Urinary bladder (tissue), 3 donors: ENCODE measurements at regions not wholly inside any gene's neighbourhood (a gene's known extent, or its start where the extent isn't known, plus 50 kb on each side); places are given as distances from the start of the nearest gene placed in this dataset.

Experiments
- DNase-seq: peaks from one replicate; pipeline ENCODE4 v3.0.0-alpha.2; 2015; ENCODE audit errors: extremely low spot score
- H3K27ac ChIP-seq: one replicate; pipeline ENCODE4 v1.5.1; 2013; ENCODE audit warnings: low read depth, mild to moderate bottlenecking, moderate library complexity
- H3K36me3 ChIP-seq: one replicate; pipeline ENCODE4 v1.6.1; 2013; ENCODE audit warnings: mild to moderate bottlenecking, moderate library complexity; ENCODE audit not compliant: insufficient read depth
- H3K4me1 ChIP-seq: one replicate; pipeline ENCODE4 v1.6.1; 2013; ENCODE audit warnings: mild to moderate bottlenecking, moderate library complexity; ENCODE audit not compliant: insufficient read depth
- H3K4me3 ChIP-seq: one replicate; pipeline ENCODE4 v1.5.1; 2013; ENCODE audit warnings: low read depth, low read length
- WGBS: extraction: QIAGEN DNeasy Blood & Tissue Kit; methylation state at CpG from one replicate; pipeline ENCODE4 v1.1.7; 2013; 5-methylcytosine and 5-hydroxymethylcytosine counted together
- donor health status: healthy with polysubstance abuse.
- donor health status: healthy.

DNA sequence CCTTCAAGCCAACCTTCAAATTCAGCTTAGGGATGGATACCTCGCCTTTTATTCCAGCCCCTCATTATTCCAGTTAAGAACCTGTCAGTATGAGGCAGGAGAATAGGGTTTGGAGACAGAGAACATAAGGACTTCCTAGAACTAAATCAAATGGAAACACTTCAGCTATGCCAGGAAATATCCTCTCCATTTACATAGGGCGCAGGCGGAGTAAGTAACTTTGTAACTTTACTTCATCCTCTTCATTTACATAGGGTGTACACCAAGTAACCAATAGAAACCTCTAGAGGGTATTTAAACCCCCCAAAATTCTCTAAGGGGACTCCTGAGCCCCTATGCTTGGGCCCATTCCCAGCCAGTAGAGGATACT, 75.4 kb upstream of the ATF3 start:
- no peak for DNase-seq
- 94% methylated on average over 3 of the region's 3 CpGs for WGBS
- Histone ChIP-seq H3K27ac (no peak overlapping the region), H3K4me3 (no peak overlapping the region), H3K36me3 (no peaks in the 10 kb centered on the region), H3K4me1 (no peaks in the 10 kb centered on the region)

DNA sequence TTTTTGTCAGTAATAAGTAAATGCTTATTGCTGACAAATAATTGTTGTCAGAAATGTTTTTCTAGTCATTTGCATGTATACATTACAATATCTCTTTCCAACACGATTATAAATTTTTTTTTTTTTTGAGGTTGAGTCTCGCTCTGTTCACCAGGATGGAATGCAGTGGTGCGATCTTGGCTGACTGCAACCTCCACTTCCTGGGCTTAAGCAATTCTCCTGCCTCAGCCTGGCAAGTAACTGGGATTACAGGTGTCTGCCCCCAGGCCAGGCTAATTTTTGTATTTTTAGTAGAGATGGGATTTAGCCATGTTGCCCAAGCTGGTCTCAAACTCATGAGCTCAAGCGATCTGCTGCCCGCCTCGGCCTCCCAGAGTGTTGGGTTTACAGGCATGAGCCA, 72.0 kb upstream of the ATF3 start:
- no peak overlapping the region for H3K4me3 ChIP-seq
- no peak for DNase-seq
- 95% methylated on average over 6 of the region's 6 CpGs for WGBS
- H3K36me3 ChIP-seq: no peaks in the 10 kb centered on the region
- no peaks in the 10 kb centered on the region for H3K4me1 ChIP-seq
- H3K27ac ChIP-seq: no peak overlapping the region

DNA sequence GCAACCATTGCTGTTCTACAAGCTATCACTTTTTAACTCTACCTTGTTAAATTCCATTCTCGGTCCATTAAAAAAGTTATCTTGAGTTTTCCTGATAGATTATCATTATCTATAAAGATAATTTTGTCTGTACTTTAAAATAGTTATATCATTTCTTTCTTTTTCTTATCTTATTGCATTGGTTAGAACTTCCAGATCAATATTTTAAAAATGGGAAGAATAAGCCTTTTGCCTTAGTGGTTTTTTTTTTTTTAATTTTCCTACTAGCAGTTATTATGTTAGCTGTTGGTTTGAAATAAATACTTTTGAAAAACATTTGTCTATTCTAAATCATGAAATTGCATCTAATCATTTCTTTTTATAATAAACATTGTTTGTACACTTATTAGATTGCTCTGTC, 71.0 kb upstream of the ATF3 start:
- no peaks in the 10 kb centered on the region for H3K4me1 ChIP-seq
- WGBS: 0% methylated on average over 1 of the region's 1 CpG
- H3K36me3 ChIP-seq: no peaks in the 10 kb centered on the region
- no peak for DNase-seq
- H3K4me3 ChIP-seq: no peak overlapping the region
- H3K27ac ChIP-seq: no peak overlapping the region

DNA sequence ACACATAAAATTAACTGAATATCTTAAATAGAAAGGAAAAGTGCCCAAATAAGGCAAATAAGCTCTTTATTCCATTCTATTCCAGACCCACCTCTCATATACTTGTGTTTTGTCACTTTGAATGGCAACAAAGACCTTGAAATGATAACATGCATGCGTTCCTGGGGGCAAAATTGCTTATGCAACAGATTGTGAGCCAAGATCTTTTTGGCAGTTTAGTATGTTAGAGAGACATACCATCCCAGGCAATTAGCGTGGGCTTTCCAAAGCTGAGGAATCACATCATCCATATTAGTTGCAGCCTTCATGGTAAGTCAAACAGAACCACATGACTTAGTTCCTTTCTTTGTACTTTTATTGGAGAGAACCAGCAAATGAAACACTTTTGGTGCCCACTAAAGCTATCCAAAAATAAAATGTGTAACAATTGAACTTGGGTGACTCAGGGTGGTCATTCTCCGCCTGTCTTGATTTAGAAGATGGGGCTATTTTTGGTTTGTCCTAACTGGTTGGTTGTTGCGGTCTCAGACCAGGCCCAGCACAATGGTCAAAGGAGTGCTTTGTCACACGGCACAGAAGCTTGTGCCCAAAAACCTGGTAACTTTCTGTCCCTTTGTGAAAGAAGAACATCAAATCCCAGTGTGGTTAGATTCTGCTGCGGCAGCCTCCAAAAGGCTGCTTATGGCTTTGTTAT, 68.7 kb upstream of the ATF3 start:
- 79% methylated on average over 6 of the region's 6 CpGs for WGBS
- H3K4me1 ChIP-seq: no peaks in the 10 kb centered on the region
- no peak overlapping the region for H3K27ac ChIP-seq
- H3K36me3 ChIP-seq: no peaks in the 10 kb centered on the region
- H3K4me3 ChIP-seq: no peak overlapping the region
- DNase-seq: no peak

DNA sequence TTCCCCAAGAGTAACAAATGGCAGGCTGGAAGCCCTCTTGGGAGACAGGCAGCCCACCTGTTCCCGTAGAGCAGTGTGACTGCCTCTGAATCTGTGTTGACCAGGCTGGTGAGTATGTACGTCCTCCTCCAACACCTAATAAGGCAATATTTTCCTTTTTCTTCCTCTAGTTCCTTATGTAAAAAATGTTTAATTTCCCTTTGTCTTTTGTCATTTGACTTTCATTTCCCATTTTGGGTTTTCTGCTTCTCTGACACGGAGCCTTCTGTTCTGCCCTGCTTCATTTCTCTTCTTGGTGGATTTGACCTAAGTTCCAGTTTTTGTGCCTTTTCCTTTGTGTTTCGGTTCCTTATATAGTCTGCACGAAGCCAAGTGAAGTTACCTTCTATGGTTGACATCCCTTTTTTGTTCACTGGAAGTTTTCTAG, 65.8 kb upstream of the ATF3 start:
- H3K4me3 ChIP-seq: no peak overlapping the region
- no peaks in the 10 kb centered on the region for H3K4me1 ChIP-seq
- no peak overlapping the region for H3K27ac ChIP-seq
- no peak for DNase-seq
- WGBS: 79% methylated on average over 5 of the region's 5 CpGs
- no peaks in the 10 kb centered on the region for H3K36me3 ChIP-seq

DNA sequence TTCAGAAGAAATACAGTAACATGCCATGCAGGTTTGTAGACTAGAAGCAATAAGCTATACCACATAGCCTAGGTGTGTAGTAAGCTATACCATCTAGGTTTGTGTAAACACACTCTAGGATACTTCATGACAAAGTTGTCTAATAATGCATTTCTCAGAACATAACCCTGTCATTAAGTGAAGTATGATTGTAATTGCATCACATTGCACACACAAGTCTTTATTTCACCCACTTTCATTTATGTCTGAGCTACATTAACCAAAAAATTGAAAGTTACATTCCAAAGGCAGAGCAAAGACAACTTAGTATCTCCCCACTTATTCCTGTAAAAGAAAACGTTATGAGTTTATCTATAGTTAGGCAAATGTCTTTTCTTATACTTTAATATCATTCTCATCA, 64.5 kb upstream of the ATF3 start:
- no peak overlapping the region for H3K27ac ChIP-seq
- H3K4me3 ChIP-seq: no peak overlapping the region
- H3K4me1 ChIP-seq: no peaks in the 10 kb centered on the region
- 27% methylated on average over 1 of the region's 1 CpG for WGBS
- no peak for DNase-seq
- H3K36me3 ChIP-seq: no peaks in the 10 kb centered on the region

DNA sequence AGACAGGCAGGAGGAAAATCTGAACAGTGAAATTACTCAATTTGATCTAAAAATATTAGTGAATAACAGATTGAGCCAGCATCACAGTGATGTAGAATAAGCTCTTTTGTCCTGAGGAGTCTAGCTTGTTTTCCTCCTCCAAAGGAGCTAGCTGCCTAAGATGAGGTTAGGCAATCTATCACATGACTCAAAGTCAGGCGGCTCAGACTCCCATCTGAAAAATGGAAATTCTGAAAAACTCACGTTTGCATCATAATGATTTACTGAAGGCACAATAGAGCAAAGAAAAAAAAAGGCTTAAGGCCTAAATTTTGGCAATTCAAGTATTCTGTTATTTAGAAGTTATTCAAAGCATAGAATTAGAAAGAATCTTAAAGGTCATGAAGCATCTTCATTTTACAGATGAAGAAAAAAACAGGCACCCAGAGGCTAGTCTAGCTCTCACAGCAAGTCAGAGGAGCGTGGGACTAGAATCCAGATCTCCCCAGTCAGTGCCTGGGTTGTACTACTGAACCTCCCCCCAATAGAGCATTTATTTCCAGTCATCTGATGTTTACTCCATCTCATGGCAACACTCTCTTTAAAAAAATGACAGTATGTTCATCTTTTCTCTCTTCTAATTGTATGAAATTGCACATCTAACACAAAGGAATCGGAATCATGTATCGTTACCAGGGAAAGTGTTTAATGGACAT, 62.5 kb upstream of the ATF3 start:
- Histone ChIP-seq H3K36me3 (no peaks in the 10 kb centered on the region), H3K27ac (no peak overlapping the region), H3K4me3 (no peak overlapping the region), H3K4me1 (no peaks in the 10 kb centered on the region)
- WGBS: 77% methylated on average over 5 of the region's 5 CpGs
- DNase-seq: no peak

DNA sequence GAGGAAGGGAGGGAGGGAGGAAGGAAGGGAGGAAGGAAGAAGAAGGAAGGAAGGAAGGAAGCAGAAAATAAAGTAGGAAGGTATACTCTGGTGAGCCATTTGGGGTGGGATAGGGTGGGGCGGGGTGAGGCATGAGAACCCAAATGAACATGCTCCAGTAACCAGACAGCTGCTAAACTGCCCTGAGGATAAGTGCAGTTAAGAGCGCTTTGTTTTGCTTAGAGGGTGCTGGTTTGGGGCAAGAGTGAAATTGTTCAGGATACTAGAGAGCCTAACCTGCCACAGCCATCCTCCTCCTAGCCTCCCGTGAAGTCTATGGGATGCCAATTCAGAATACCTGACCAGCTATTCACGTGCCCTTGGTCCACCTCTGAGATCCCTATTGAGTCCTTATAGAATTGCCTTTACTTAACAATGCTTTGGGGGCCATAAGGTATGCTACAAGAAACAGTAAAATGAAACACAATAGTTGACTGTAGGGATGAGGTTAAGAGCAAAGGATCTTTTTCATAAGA, 59.0 kb upstream of the ATF3 start:
- no peak for DNase-seq
- no peaks in the 10 kb centered on the region for H3K36me3 ChIP-seq
- 68% methylated on average over 4 of the region's 4 CpGs for WGBS
- no peak overlapping the region for H3K4me3 ChIP-seq
- H3K27ac ChIP-seq: no peak overlapping the region
- no peaks in the 10 kb centered on the region for H3K4me1 ChIP-seq

DNA sequence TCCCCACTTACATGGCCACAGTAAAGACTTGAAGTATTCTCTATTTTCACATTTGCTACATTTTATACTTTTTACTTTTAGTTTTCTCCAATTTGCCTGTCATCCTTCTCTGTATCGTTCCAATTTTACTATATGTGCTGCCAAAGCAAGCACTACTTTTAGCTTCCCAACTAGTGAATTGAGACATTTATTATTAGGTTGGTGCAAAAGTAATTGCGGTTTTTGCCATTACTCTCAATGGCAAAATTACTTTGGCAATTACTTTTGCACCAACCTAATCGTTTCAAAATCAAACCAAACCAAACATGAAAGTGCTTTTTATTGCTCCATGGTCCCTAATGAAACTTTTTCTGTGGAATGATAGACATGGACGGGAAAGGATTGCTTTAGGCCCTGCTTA, 56.6 kb upstream of the ATF3 start:
- H3K27ac ChIP-seq: no peak overlapping the region
- H3K4me1 ChIP-seq: no peaks in the 10 kb centered on the region
- no peaks in the 10 kb centered on the region for H3K36me3 ChIP-seq
- no peak overlapping the region for H3K4me3 ChIP-seq
- 78% methylated on average over 4 of the region's 4 CpGs for WGBS
- DNase-seq: no peak

DNA sequence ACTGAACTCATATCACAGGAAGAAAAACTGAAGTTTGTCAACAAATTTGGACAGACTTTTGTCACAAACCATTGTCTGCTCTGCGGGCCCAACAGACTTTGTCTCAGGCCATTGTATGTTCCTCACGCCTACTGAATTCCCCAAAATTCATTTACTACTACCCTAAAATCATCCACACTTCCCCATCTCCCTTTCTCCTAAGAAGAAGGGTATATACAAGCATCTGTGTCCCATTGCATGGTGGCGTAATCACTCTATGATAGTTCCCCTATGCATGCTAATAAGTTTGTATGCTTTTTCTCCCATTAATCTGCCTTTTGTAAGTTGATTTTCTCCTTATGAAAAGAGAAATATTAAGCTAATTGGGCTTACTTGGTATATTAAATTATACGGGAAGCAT, 54.9 kb upstream of the ATF3 start:
- no peak for DNase-seq
- H3K4me1 ChIP-seq: no peaks in the 10 kb centered on the region
- 83% methylated on average over 4 of the region's 4 CpGs for WGBS
- H3K27ac ChIP-seq: no peak overlapping the region
- no peak overlapping the region for H3K4me3 ChIP-seq
- H3K36me3 ChIP-seq: no peaks in the 10 kb centered on the region

DNA sequence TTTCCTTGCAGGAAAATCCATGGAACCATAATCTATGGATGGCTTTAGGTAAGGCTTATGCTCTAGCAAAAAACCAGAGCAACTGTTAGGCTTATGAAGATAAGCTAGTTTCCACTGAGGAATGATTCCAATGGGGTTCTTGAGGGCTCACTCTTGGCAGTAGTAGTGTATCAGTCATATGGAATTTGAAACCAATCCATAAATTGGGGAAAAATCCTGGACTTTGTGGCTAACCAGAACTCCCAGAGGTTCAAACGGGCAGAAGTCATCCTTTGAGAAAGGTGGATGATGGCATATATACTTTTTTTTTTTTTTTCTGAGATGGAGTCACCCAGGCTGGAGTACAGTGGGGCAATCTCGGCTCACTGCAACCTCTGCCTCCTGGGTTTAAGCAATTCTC, 54.2 kb upstream of the ATF3 start:
- Histone ChIP-seq H3K4me1 (no peaks in the 10 kb centered on the region), H3K36me3 (no peaks in the 10 kb centered on the region), H3K27ac (no peak overlapping the region), H3K4me3 (no peak overlapping the region)
- WGBS: 85% methylated on average over 2 of the region's 2 CpGs
- DNase-seq: no peak

DNA sequence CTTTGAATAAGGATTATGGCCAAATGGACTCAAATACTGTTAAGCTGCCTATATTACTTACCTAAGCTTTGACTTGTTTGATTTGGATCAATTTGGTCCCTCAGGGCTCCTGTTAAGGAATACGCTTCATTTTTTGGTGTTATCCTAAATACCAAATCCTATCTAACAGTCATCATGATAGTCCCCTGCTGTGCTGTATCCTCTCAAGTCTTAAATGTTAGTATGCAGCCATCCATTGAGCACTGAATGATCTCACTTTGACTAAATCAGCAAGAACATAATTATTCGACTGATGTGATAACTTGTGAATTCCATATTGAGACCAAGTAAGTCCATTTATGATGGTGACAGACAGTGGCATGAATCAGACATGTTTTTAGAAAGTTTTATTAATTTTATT, 53.1 kb upstream of the ATF3 start:
- Histone ChIP-seq H3K4me1 (no peaks in the 10 kb centered on the region), H3K4me3 (no peak overlapping the region), H3K36me3 (no peaks in the 10 kb centered on the region), H3K27ac (no peak overlapping the region)
- no peak for DNase-seq
- 86% methylated on average over 2 of the region's 2 CpGs for WGBS

DNA sequence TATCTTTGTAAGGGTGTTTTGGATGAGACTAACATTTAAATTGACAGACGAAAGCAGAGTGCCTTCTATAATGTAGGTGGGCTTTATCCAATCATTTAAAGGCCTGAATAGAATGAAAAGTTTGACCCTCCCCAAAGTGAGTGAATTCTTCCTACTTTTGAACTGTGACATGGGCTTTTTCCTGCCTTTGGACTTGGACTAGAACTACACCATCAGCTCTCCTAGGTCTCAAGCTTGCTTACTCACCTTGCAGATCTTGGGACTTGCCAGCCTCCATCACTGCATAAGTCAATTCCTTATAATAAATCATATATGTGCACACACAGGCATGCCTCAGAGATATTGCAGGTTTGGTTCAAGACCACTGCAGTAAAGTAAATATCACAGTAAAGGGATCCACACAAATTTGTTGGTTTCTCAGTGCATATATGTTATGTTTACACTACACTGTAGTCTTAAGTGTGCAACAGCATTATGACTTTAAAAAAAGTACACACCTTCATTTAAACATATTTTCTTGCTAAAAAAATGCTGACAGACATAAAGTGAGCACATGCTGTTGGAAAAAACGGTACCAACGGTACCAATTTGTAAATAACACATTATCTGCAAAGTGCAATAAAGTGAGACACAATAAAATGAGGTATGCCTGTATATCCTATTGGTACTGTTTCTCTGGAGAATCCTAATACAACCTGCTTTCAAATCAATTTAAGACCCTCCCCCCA, 51.6 kb upstream of the ATF3 start:
- H3K36me3 ChIP-seq: no peaks in the 10 kb centered on the region
- WGBS: 82% methylated on average over 3 of the region's 3 CpGs
- no peak for DNase-seq
- no peak overlapping the region for H3K27ac ChIP-seq
- H3K4me3 ChIP-seq: no peak overlapping the region
- H3K4me1 ChIP-seq: no peaks in the 10 kb centered on the region
